Transverse colon (tissue), 4 donors: ENCODE measurements at regions not wholly inside any gene's neighbourhood (a gene's known extent, or its start where the extent isn't known, plus 50 kb on each side); places are given as distances from the start of the nearest gene placed in this dataset.
A peak's percentile ranks its signal among the peaks of the same experiment; 100 is the strongest.
"Not testable (repeated sequence)": the region's sequence is repeated elsewhere in the genome, so short reads cannot be mapped to it uniquely, and the experiment has no call there.

Experiments used
- DNase-seq: peaks from one replicate; pipeline ENCODE4 v3.0.0-alpha.2; 2019
- H3K27ac ChIP-seq, 4 donors: fragments of 200-600 bp; sonication (generic); 2 replicates each; pipeline ENCODE4 v1.5.1; 2016 to 2018; ENCODE audit warnings: inconsistent platforms in 4 of 4
- H3K27me3 ChIP-seq: fragments of 200-600 bp; sonication (generic); 2 replicates; pipeline ENCODE4 v1.5.1; 2017; ENCODE audit warnings: inconsistent platforms
- H3K36me3 ChIP-seq, 4 donors: fragments of 200-600 bp; sonication (generic); 2 replicates each; pipeline ENCODE4 v1.5.1; 2017 to 2019; ENCODE audit warnings: inconsistent platforms in 4 of 4
- H3K4me1 ChIP-seq, 4 donors: fragments of 200-600 bp; sonication (generic); 2 replicates each; pipeline ENCODE4 v1.5.1; 2017 to 2020; ENCODE audit warnings: inconsistent platforms in 4 of 4
- H3K4me3 ChIP-seq, 4 donors: fragments of 200-600 bp; sonication (generic); 1 replicate in 1 of 4; 2 replicates in 3 of 4; pipeline versions ENCODE4 v1.5.1 to v1.6.1; 2017 to 2019; ENCODE audit warnings: inconsistent platforms in 4 of 4
- H3K9me3 ChIP-seq, 2 donors: fragments of 200-600 bp; sonication (generic); 2 replicates each; pipeline ENCODE4 v1.5.1; 2017 to 2019; ENCODE audit warnings: inconsistent platforms in 2 of 2
- EP300 ChIP-seq: sonication (generic); formaldehyde crosslinking; IDR thresholded peaks from one replicate; pipeline ENCODE4 v1.6.1; 2017; ENCODE audit warnings: antibody characterized with exemption, low read depth
- POLR2A ChIP-seq: fragments of 450-650 bp; IDR thresholded peaks from one replicate; pipeline ENCODE4 v1.6.1; 2016; ENCODE audit warnings: antibody characterized with exemption, mild to moderate bottlenecking, moderate library complexity
- POLR2AphosphoS5 ChIP-seq, 3 donors: sonication (generic); formaldehyde crosslinking; IDR thresholded peaks; one replicate each; pipeline ENCODE4 v1.6.1; 2016; ENCODE audit warnings: antibody characterized with exemption in 3 of 3
- WGBS, 2 donors: methylation state at CpG; one replicate each; pipeline ENCODE4 v1.1.5; 2018; ENCODE audit warnings: low coverage in 1 of 2; 5-methylcytosine and 5-hydroxymethylcytosine counted together
- in situ Hi-C, 4 donors: fragments of 200-750 bp; cut with MboI; loops; one replicate each; pipeline versions ENCODE4 v1.15.0 to v1.15.1; 2017; ENCODE audit warnings: low sequenced_read_pairs in 3 of 4, low pct_ligation_motif_present in 1 of 4, low pct_unique_long_range_greater_than_20kb in 1 of 4
- intact Hi-C: fragments of 100-400 bp; cut with DNase I; formaldehyde crosslinking; loops from one replicate; pipeline ENCODE4 v1.15.1; 2023; ENCODE audit warnings: low total_unique reads
- TF ChIP-seq, protein P1 (sequence below), 5 experiments: fragments of 200-600 bp in 3 of 5; fragments of 450-650 bp in 2 of 5; sonication (generic) in 3 of 5; IDR thresholded peaks; 1 replicate in 2 of 5; 2 replicates in 3 of 5; pipeline ENCODE4 v1.5.1; 2016 to 2017; ENCODE audit warnings: antibody characterized with exemption in 5 of 5, inconsistent platforms in 3 of 5, mild to moderate bottlenecking in 2 of 5, moderate library complexity in 1 of 5

DNA sequence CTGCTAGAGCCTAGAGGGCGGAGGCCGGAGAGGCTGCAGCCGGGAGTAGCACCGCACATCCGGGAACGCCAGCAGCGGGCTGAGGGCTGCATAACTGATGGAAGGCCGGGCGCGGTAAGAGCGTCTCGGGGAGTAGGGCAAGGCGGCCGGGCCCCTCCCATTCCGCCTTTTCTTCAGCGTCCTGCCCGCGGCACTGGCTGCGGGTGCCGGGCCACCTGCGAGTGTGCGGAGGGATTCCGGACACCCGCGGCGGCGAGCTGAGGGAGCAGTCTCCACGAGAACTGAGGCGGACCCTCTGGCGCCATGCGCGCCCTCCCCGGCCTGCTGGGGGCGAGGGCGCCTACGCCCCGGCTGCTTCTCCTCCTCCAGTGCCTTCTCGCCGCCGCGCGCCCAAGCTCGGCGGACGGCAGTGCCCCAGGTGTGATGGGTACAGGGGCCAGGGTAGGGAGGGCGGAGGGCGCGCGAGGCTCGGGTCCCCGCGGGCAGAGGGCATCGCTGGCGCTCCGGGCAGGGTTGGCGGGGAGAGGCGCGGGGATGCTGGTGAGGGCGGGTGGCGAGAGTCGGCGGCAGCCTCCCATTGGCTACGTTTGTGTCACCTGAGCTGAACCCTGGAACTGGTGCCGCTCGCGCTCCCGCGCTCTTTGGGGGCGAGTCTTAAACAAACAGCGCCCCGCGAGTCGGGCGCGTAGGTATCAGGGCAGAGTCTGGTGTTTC, 334.4 kb downstream of the SRGAP2C start:
- Histone ChIP-seq H3K36me3 (no peaks in the 10 kb centered on the region), H3K9me3 (no peaks in the 10 kb centered on the region), H3K4me1 (peaks cover 0 to 9% (median 2%) of the 10 kb centered on the region in 4 donors), H3K27ac (peak overlapping the region; percentile 34 to 72 (median 58)), H3K27me3 (peaks cover 19% of the 10 kb centered on the region), H3K4me3 (peak overlapping the region in 3 of 4 donors; percentile 26 to 50 (median 32))
- in situ Hi-C loops (no loop called here), intact Hi-C loops (no loop called here)
- peak; percentile 58 for DNase-seq
- WGBS, 2 donors = 24 to 40% methylated on average over 2 to 26 of the region's 75 CpGs
- TF ChIP-seq POLR2A = peak; percentile 34
- TF ChIP-seq, protein P1, sequence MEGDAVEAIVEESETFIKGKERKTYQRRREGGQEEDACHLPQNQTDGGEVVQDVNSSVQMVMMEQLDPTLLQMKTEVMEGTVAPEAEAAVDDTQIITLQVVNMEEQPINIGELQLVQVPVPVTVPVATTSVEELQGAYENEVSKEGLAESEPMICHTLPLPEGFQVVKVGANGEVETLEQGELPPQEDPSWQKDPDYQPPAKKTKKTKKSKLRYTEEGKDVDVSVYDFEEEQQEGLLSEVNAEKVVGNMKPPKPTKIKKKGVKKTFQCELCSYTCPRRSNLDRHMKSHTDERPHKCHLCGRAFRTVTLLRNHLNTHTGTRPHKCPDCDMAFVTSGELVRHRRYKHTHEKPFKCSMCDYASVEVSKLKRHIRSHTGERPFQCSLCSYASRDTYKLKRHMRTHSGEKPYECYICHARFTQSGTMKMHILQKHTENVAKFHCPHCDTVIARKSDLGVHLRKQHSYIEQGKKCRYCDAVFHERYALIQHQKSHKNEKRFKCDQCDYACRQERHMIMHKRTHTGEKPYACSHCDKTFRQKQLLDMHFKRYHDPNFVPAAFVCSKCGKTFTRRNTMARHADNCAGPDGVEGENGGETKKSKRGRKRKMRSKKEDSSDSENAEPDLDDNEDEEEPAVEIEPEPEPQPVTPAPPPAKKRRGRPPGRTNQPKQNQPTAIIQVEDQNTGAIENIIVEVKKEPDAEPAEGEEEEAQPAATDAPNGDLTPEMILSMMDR (IDR thresholded peaks at IDR 0.05) = no peak

DNA sequence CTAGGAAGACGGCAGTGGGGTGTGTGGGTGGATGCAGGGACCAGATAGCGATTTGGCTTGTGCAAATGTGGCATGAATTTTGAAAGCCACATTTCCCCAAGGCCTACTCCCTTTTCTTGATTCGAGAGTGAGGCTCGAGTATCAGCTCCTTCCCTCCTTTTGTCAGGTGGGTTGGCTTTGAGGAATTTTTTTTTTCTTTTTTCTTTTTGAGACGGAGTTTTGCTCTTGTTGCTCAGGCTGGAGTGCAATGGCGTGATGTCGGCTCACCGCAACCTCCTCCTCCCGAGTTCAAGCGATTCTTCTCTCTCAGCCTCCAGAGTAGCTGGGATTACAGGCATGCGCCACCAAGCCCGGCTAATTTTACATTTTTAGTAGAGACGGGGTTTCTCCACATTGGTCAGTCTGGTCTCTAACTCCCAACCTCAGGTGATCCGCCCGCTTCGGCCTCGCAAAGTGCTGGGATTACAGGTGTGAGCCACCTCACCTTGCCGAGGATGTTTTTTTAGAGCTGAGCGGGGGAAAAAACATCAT, 335.0 kb downstream of the SRGAP2C start:
- peak overlapping the region; percentile 34 to 72 (median 58) for H3K27ac ChIP-seq
- H3K4me1 ChIP-seq, H3K9me3 ChIP-seq, DNase-seq, H3K36me3 ChIP-seq, in situ Hi-C loops, intact Hi-C loops: not testable (repeated sequence)
- H3K4me3 ChIP-seq = peak overlapping the region in 3 of 4 donors; percentile 26 to 50 (median 32)
- peaks cover 19% of the 10 kb centered on the region for H3K27me3 ChIP-seq
- WGBS, 2 donors = 53 to 67% methylated on average over 13 to 19 of the region's 19 CpGs

DNA sequence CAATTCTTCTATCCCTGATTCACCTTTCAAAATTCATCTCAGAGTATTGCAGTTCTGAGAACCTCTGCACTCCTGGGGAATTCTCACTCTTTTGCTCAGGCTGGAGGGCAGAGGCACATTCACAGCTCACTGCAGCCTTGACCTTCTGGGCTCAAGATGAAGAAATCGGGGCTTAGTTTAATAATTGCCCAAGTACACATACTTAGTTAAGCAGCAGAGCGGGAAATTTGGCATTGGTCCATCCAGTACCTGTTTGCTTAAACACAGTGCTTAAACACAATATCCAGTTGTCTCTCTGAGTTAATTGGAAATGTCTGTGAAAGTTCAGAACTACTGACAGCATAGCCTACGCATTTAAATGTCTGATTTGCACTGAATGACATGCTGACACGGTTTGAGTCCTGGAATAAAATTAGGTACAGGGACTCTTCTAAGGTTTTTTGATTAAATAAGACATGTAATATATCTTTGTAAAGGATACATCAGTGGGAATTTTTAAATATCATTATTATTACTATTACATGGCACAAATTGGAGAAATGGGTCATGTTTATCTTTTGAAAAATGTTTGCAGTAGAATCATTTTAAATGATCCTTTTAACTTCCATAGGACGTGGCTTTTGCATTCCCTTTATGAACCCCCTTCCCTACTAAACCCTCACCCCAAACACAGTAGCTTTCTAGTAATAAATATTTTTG, 337.4 kb downstream of the SRGAP2C start:
- H3K27me3 ChIP-seq = peaks cover 19% of the 10 kb centered on the region
- peaks cover 0 to 9% (median 2%) of the 10 kb centered on the region in 4 donors for H3K4me1 ChIP-seq
- TF ChIP-seq, protein P1 (IDR thresholded peaks at IDR 0.05) = no peak
- TF ChIP-seq POLR2AphosphoS5 (IDR thresholded peaks at IDR 0.05) (no peak), EP300 (no peak)
- WGBS, 2 donors = 51 to 58% methylated on average over 4 to 5 of the region's 5 CpGs
- no peaks in the 10 kb centered on the region for H3K36me3 ChIP-seq
- in situ Hi-C loops (no loop called here), intact Hi-C loops (no loop called here)
- no peak for DNase-seq
- no peaks in the 10 kb centered on the region for H3K9me3 ChIP-seq
- H3K27ac ChIP-seq = no peak overlapping the region
- H3K4me3 ChIP-seq = no peak overlapping the region

DNA sequence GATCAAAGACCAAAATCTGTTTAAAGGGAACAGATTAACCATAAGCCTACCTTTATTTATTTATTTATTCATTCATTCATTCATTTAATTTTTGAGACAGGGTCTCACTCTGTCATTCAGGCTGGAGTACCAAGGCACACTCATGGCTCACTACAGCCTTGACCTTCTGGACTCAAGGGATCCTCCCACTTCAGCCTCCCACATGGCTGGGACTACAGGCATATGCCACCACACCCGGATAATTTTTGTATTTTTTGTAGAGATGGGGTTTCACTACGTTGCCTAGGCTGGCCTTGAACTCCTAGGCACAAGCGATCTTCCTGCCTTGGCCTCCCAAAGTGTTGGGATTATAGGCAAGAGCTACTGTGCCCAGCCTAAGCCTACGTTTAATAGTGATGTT, 338.3 kb downstream of the SRGAP2C start:
- H3K4me1 ChIP-seq, in situ Hi-C loops, intact Hi-C loops, H3K27ac ChIP-seq, H3K4me3 ChIP-seq, DNase-seq, H3K9me3 ChIP-seq, H3K36me3 ChIP-seq: not testable (repeated sequence)
- WGBS, 2 donors = 81 to 100% methylated on average over 3 to 4 of the region's 4 CpGs
- H3K27me3 ChIP-seq = peaks cover 19% of the 10 kb centered on the region

DNA sequence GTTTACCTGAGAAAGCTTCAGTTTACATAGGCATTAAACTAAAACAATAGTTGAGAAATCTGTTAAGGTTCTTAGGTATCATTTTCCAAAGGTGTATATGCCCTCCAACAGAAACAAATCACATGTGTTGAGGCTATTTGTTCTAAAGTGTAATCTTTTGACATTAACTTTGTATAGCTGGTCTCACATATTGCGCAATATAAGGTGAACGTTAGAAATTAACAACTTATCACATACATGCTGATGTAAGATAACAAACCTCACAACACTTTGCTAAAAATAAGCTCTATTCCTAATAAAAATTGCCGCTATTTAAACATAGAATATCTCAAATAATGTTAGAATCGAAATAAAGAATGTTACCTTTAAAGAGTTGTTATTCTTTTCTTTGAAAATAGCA, 340.6 kb downstream of the SRGAP2C start:
- in situ Hi-C loops = no loop called here
- H3K27me3 ChIP-seq = no peaks in the 10 kb centered on the region
- no peaks in the 10 kb centered on the region for H3K36me3 ChIP-seq
- H3K27ac ChIP-seq = no peak overlapping the region
- H3K4me1 ChIP-seq = no peaks in the 10 kb centered on the region
- TF ChIP-seq POLR2A = no peak
- no peak for TF ChIP-seq POLR2AphosphoS5 (IDR thresholded peaks at IDR 0.05)
- no peak for TF ChIP-seq EP300
- TF ChIP-seq, protein P1 (IDR thresholded peaks at IDR 0.05) = no peak
- intact Hi-C loops = no loop called here
- no peaks in the 10 kb centered on the region for H3K9me3 ChIP-seq
- no peak overlapping the region for H3K4me3 ChIP-seq
- no peak for DNase-seq
- WGBS, 2 donors = 73 to 80% methylated on average over 4 of the region's 4 CpGs

DNA sequence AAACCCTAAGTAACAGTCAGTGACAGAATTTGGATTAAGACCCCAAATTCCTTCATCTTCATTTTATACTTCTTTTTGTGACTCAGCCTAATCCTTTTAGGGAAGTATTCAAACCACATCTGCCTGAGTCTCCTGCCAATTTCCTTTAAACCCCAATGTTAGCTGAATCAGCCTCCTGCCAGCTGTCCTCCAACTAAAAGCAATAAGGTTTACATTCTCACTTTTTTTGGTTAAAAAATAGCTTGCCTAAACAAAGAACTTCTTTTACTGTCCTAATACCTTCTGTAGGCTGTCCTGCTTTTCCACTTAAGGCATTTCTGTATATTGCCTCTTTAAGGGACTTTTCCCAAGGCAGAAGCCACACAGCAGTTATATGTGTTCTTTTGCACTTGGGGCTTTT, 344.2 kb downstream of the SRGAP2C start:
- H3K4me3 ChIP-seq, intact Hi-C loops, DNase-seq, H3K36me3 ChIP-seq, H3K27me3 ChIP-seq, H3K27ac ChIP-seq, H3K4me1 ChIP-seq, in situ Hi-C loops, H3K9me3 ChIP-seq: not testable (repeated sequence)

DNA sequence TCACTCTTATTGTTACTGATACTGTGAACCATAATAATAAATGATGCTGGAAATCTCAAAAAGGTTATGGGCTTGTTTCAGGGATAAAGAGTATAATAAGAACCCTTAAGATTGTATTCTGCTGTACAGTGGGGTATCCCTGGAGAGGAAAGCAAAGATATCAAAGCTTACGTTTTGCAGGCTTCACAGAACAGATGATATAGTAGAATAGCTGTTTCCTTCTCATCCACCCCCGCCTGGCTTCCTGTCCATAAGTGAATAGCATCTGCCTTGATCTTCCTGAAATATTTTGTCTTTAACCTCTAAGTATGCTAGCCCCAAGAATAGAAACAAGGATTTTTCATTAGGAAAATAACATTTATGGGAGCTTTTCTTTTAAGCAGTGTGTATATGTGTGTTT, 345.3 kb downstream of the SRGAP2C start:
- H3K4me1 ChIP-seq, H3K36me3 ChIP-seq, H3K4me3 ChIP-seq, intact Hi-C loops, H3K27ac ChIP-seq, H3K9me3 ChIP-seq, DNase-seq, H3K27me3 ChIP-seq, in situ Hi-C loops: not testable (repeated sequence)
- 60 to 68% methylated on average over 2 of the region's 2 CpGs for WGBS, 2 donors
